ENCODE measurements at regions not wholly inside any gene's neighbourhood (a gene's known extent, or its start where the extent isn't known, plus 50 kb on each side); places are given as distances from the start of the nearest gene placed in this dataset.

- no peaks in the 10 kb centered on the region for H3K36me3 ChIP-seq (ENCODE audit: insufficient read depth)
- H3K27ac ChIP-seq (ENCODE audit: low read depth): no peak overlapping the region
- DNase-seq (ENCODE audit: extremely low spot score): no peak
- H3K4me1 ChIP-seq (ENCODE audit: insufficient read depth): no peaks in the 10 kb centered on the region
- WGBS: 58% methylated on average over 1 of the region's 1 CpG
- H3K4me3 ChIP-seq (ENCODE audit: low read depth, low read length): no peak overlapping the region
Measured at GRCh38 chr12:43147878-43148277, 404.1 kb downstream of the ADAMTS20 start.

GRCh38 chr12:43145481-43145880 is 406.5 kb downstream of the ADAMTS20 start:
- DNase-seq (ENCODE audit: extremely low spot score): no peak
- Histone ChIP-seq H3K4me1 (ENCODE audit: insufficient read depth) (no peaks in the 10 kb centered on the region), H3K36me3 (ENCODE audit: insufficient read depth) (no peaks in the 10 kb centered on the region), H3K27ac (ENCODE audit: low read depth) (no peak overlapping the region), H3K4me3 (ENCODE audit: low read depth, low read length) (no peak overlapping the region)
- WGBS: 57% methylated on average over 2 of the region's 2 CpGs

GRCh38 chr12:43143278-43143677 is 408.7 kb downstream of the ADAMTS20 start:
- no peak overlapping the region for H3K4me3 ChIP-seq (ENCODE audit: low read depth, low read length)
- no peaks in the 10 kb centered on the region for H3K36me3 ChIP-seq (ENCODE audit: insufficient read depth)
- H3K4me1 ChIP-seq (ENCODE audit: insufficient read depth): no peaks in the 10 kb centered on the region
- no peak overlapping the region for H3K27ac ChIP-seq (ENCODE audit: low read depth)
- DNase-seq (ENCODE audit: extremely low spot score): no peak

- Histone ChIP-seq H3K4me1 (ENCODE audit: insufficient read depth) (no peaks in the 10 kb centered on the region), H3K36me3 (ENCODE audit: insufficient read depth) (no peaks in the 10 kb centered on the region), H3K27ac (ENCODE audit: low read depth) (no peak overlapping the region), H3K4me3 (ENCODE audit: low read depth, low read length) (no peak overlapping the region)
- WGBS: 28% methylated on average over 1 of the region's 1 CpG
- no peak for DNase-seq (ENCODE audit: extremely low spot score)
Measured at GRCh38 chr12:43132291-43132690, 419.7 kb downstream of the ADAMTS20 start.

- Histone ChIP-seq H3K4me1 (ENCODE audit: insufficient read depth) (no peaks in the 10 kb centered on the region), H3K4me3 (ENCODE audit: low read depth, low read length) (no peak overlapping the region), H3K27ac (ENCODE audit: low read depth) (no peak overlapping the region), H3K36me3 (ENCODE audit: insufficient read depth) (no peaks in the 10 kb centered on the region)
- DNase-seq (ENCODE audit: extremely low spot score): no peak
- WGBS: 98% methylated on average over 1 of the region's 1 CpG
Measured at GRCh38 chr12:43131301-43131700, 420.7 kb downstream of the ADAMTS20 start.

- Histone ChIP-seq H3K36me3 (ENCODE audit: insufficient read depth) (no peaks in the 10 kb centered on the region), H3K4me3 (ENCODE audit: low read depth, low read length) (no peak overlapping the region), H3K27ac (ENCODE audit: low read depth) (no peak overlapping the region), H3K4me1 (ENCODE audit: insufficient read depth) (no peaks in the 10 kb centered on the region)
- no peak for DNase-seq (ENCODE audit: extremely low spot score)
- WGBS: 95% methylated on average over 3 of the region's 3 CpGs
Measured at GRCh38 chr12:43127886-43128549, 424.0 kb downstream of the ADAMTS20 start.

GRCh38 chr12:43126652-43127375 is 425.2 kb downstream of the ADAMTS20 start:
- 89% methylated on average over 2 of the region's 2 CpGs for WGBS
- DNase-seq (ENCODE audit: extremely low spot score): no peak
- Histone ChIP-seq H3K27ac (ENCODE audit: low read depth) (no peak overlapping the region), H3K4me1 (ENCODE audit: insufficient read depth) (no peaks in the 10 kb centered on the region), H3K36me3 (ENCODE audit: insufficient read depth) (no peaks in the 10 kb centered on the region), H3K4me3 (ENCODE audit: low read depth, low read length) (no peak overlapping the region)

GRCh38 chr12:43123461-43123860 is 428.5 kb downstream of the ADAMTS20 start:
- no peak for DNase-seq (ENCODE audit: extremely low spot score)
- Histone ChIP-seq H3K4me3 (ENCODE audit: low read depth, low read length) (no peak overlapping the region), H3K27ac (ENCODE audit: low read depth) (no peak overlapping the region), H3K36me3 (ENCODE audit: insufficient read depth) (no peaks in the 10 kb centered on the region), H3K4me1 (ENCODE audit: insufficient read depth) (no peaks in the 10 kb centered on the region)

GRCh38 chr12:43120150-43120549 is 431.9 kb downstream of the ADAMTS20 start:
- H3K4me3 ChIP-seq (ENCODE audit: low read depth, low read length): no peak overlapping the region
- H3K4me1 ChIP-seq (ENCODE audit: insufficient read depth): no peaks in the 10 kb centered on the region
- no peak overlapping the region for H3K27ac ChIP-seq (ENCODE audit: low read depth)
- no peak for DNase-seq (ENCODE audit: extremely low spot score)
- 29% methylated on average over 1 of the region's 1 CpG for WGBS
- no peaks in the 10 kb centered on the region for H3K36me3 ChIP-seq (ENCODE audit: insufficient read depth)

GRCh38 chr12:43118881-43119280 is 433.1 kb downstream of the ADAMTS20 start:
- no peaks in the 10 kb centered on the region for H3K36me3 ChIP-seq (ENCODE audit: insufficient read depth)
- no peak overlapping the region for H3K27ac ChIP-seq (ENCODE audit: low read depth)
- DNase-seq (ENCODE audit: extremely low spot score): no peak
- no peak overlapping the region for H3K4me3 ChIP-seq (ENCODE audit: low read depth, low read length)
- no peaks in the 10 kb centered on the region for H3K4me1 ChIP-seq (ENCODE audit: insufficient read depth)

- H3K4me3 ChIP-seq (ENCODE audit: low read depth, low read length): no peak overlapping the region
- DNase-seq (ENCODE audit: extremely low spot score): no peak
- H3K4me1 ChIP-seq (ENCODE audit: insufficient read depth): no peaks in the 10 kb centered on the region
Measured at GRCh38 chr12:43118234-43118633, 433.8 kb downstream of the ADAMTS20 start.

GRCh38 chr12:43117226-43117930 is 434.6 kb downstream of the ADAMTS20 start:
- Histone ChIP-seq H3K4me1 (ENCODE audit: insufficient read depth) (no peaks in the 10 kb centered on the region), H3K4me3 (ENCODE audit: low read depth, low read length) (no peak overlapping the region), H3K27ac (ENCODE audit: low read depth) (no peak overlapping the region), H3K36me3 (ENCODE audit: insufficient read depth) (no peaks in the 10 kb centered on the region)
- no peak for DNase-seq (ENCODE audit: extremely low spot score)
- 66% methylated on average over 3 of the region's 3 CpGs for WGBS

More at GRCh38 chr12:43118234-43118633, 433.8 kb downstream of the ADAMTS20 start:
- no peak overlapping the region for H3K27ac ChIP-seq (ENCODE audit: low read depth)
- no peaks in the 10 kb centered on the region for H3K36me3 ChIP-seq (ENCODE audit: insufficient read depth)

- H3K27ac ChIP-seq (ENCODE audit: low read depth): no peak overlapping the region
- 84% methylated on average over 4 of the region's 4 CpGs for WGBS
Measured at GRCh38 chr12:43115441-43116160, 436.4 kb downstream of the ADAMTS20 start.

More at GRCh38 chr12:43115441-43116160, 436.4 kb downstream of the ADAMTS20 start:
- Histone ChIP-seq H3K4me3 (ENCODE audit: low read depth, low read length) (no peak overlapping the region), H3K36me3 (ENCODE audit: insufficient read depth) (no peaks in the 10 kb centered on the region), H3K4me1 (ENCODE audit: insufficient read depth) (no peaks in the 10 kb centered on the region)
- DNase-seq (ENCODE audit: extremely low spot score): no peak
